Hypothalamus (tissue), 51 donors: ENCODE measurements at regions not wholly inside any gene's neighbourhood (a gene's known extent, or its start where the extent isn't known, plus 50 kb on each side); places are given as distances from the start of the nearest gene placed in this dataset.

Experiments
- DNase-seq, 51 donors: peaks; one replicate each; lab custom pipeline; 2025; lab: John Stamatoyannopoulos, UW

GRCh38 chr20:55614220-55614757 is 391.0 kb downstream of the CBLN4 start:
- no peak for DNase-seq

GRCh38 chr20:55610756-55611155 is 394.6 kb downstream of the CBLN4 start:
- DNase-seq: no peak

GRCh38 chr20:55605594-55605993 is 399.7 kb downstream of the CBLN4 start:
- no peak for DNase-seq

GRCh38 chr20:55597526-55597925 is 407.8 kb downstream of the CBLN4 start:
- no peak for DNase-seq

- DNase-seq: no peak
These were observed 408.9 kb downstream of the CBLN4 start for GRCh38 chr20:55596431-55596830.

GRCh38 chr20:55592866-55593265 is 412.5 kb downstream of the CBLN4 start:
- DNase-seq: no peak

GRCh38 chr20:55586610-55587009 is 418.7 kb downstream of the CBLN4 start:
- no peak for DNase-seq

GRCh38 chr20:55584964-55585363 is 420.4 kb downstream of the CBLN4 start:
- DNase-seq: no peak

GRCh38 chr20:55584307-55584706 is 421.0 kb downstream of the CBLN4 start:
- DNase-seq: no peak

- no peak for DNase-seq
These were observed 422.3 kb downstream of the CBLN4 start for GRCh38 chr20:55583036-55583435.

- no peak for DNase-seq
These were observed 422.8 kb downstream of the CBLN4 start for GRCh38 chr20:55582498-55582897.

GRCh38 chr20:55581519-55581918 is 423.8 kb downstream of the CBLN4 start:
- no peak for DNase-seq

GRCh38 chr20:55580475-55580874 is 424.8 kb downstream of the CBLN4 start:
- DNase-seq: no peak

- DNase-seq: no peak
These were observed 425.5 kb downstream of the CBLN4 start for GRCh38 chr20:55579802-55580201.

- no peak for DNase-seq
These were observed 428.3 kb downstream of the CBLN4 start for GRCh38 chr20:55576981-55577380.

GRCh38 chr20:55569084-55569483 is 436.2 kb downstream of the CBLN4 start:
- no peak for DNase-seq

- DNase-seq: no peak
These were observed 437.5 kb downstream of the CBLN4 start for GRCh38 chr20:55567826-55568225.

GRCh38 chr20:55565096-55565773 is 440.1 kb downstream of the CBLN4 start:
- no peak for DNase-seq

GRCh38 chr20:55561259-55561658 is 444.1 kb downstream of the CBLN4 start:
- DNase-seq: no peak

- no peak for DNase-seq
These were observed 448.1 kb downstream of the CBLN4 start for GRCh38 chr20:55557191-55557590.

- no peak for DNase-seq
These were observed 450.2 kb downstream of the CBLN4 start for GRCh38 chr20:55555075-55555650.

GRCh38 chr20:55544638-55545037 is 460.7 kb downstream of the CBLN4 start:
- no peak for DNase-seq
